ENCODE measurements at regions not wholly inside any gene's neighbourhood (a gene's known extent, or its start where the extent isn't known, plus 50 kb on each side); places are given as distances from the start of the nearest gene placed in this dataset.
A peak's percentile ranks its signal among the peaks of the same experiment; 100 is the strongest.
"Not testable (repeated sequence)": the region's sequence is repeated elsewhere in the genome, so short reads cannot be mapped to it uniquely, and the experiment has no call there.

GRCh38 chr20:17872959-17873358 lies 95.6 kb downstream of the SNX5 start:
- no peak for DNase-seq

GRCh38 chr20:17872434-17872833 lies 96.2 kb downstream of the SNX5 start:
- DNase-seq, result no peak

DNA sequence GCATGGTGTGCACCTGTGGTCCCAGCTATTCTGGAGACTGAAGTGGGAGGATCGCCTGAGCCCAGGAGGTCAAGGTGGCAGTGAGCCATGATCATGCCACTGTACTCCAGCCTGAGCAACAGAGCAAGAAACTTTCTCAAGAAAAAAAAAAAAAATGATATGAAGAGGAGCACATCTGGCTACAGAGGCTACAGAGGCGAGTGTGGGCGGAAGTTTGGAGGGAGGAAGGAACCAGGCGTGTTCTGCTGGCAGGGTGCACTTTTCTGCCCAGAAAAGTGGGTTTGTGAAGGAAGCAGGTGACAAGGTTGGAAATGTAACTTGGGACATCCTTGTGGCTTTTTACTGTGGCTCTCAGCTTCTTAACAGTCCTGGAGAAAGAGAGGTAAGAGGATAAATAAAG lies 96.7 kb downstream of the SNX5 start:
- DNase-seq, result no peak

- DNase-seq, result no peak
Observed at GRCh38 chr20:17871181-17871580, 97.4 kb downstream of the SNX5 start.

GRCh38 chr20:17870086-17870740 lies 98.4 kb downstream of the SNX5 start:
- no peak for DNase-seq

DNA sequence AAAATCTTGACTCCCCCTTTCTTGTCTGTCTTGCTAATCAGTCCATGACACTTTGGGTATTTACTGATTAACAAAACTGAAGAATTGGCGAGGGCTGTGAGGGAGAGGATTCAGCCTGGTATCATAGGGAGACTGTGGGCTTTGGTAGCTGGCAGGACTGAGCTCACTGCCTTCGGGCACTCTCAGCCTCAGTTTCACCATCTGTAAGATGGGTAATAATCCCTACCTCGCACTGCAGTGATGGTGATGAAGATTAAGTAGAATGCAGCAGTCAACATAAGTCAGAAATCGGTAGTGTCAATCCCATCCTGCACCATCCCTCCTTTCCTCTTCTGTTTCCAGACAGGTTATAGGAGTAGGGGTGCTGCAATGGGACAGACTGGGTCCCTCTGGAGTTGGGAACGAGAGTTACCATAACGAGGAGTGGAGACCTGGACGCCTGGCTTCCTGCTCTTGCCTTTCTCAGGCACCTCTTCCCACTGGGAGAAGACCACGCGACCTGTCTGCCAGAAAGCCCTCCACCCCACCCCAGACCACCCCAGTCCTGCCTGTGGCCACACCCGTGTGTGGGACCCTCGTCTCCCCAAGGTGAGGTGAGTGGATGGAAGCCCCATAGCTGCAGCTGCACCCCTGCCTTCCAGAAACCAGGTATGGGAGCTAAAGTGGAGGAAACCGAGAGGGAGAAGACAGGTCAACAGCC lies 99.1 kb downstream of the SNX5 start:
- DNase-seq, result no peak

DNA sequence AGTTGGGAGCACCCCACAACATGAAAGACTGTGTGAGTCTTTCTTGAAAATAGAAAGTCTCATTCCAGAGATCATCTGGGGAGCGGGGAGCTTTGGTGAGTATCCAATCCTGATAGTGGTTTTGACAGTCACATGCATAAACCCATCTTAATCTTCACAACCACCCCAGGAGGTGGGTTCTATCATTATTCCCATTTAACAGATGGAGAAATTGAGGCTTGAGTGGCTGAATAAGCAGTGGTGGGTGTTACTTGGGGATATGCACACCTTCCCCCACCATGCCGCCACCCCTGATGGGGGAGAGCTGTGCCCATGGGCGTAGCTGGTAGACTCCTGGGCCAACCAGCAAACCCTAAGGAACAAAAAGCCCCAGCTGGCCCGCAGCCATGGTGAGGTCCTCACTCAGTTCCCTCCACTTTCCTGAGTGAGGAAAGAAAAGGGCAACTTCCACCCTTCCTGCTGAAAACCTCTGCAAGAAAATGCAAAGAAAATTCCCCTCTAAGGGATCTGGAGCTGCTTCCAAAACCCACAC lies 99.8 kb downstream of the SNX5 start:
- no peak for DNase-seq

DNA sequence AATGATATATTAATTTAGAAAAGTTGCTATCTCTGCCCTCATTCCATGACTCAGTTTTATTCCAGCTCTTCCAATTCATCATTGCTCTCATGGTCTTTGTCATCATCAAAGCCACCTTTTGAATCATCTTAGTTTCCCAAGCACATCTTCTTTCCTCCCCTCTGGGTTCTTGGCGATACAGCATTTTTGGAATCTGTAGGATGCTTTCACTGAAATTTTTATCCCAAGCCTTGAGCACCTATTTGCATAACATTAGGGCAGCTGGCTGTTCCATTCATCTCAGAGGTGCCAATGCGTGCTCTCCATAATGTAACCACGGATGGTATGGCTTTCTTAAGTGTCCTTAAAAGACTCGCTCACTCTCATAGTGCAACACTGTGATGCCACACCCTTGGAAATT lies 100.4 kb downstream of the SNX5 start:
- DNase-seq, result no peak

DNA sequence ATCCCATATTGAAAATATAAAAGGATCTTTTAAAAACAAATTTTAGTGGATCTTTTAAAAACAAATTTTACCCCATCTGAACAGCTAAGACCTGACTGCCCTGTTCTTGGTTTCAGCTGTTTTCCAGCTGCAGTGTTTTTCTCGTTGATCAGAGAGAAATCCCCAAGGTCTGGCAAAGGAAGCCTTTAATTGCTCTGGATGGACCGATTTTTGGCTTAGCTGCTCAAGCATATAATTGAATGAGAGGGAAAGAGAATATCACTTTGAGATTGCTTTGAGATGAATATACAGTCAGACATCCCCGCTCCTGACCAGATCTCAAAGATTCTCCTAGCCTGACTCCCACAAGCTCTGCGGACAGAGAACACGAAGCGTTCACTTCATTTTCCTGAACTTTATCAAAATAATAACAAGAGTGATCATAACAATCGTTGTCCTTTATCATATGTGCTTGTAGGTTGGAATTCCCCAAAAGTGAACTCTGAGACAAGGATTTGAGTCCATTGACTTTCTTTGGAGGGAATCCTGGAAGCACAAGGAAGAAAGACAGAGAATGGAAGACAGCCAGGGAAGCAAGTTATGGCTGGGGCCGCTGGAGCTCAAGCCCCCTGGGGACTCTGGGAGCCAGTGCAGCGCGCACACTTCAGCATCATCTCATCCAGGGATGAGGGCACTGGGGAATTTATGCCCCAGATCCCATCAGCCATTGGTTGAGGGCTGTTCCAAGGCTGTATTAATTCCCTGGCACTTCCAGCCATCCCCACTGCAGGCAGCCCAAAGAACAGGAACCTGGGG lies 101.3 kb downstream of the SNX5 start:
- DNase-seq, result no peak

- no peak for DNase-seq
Observed at GRCh38 chr20:17866234-17867001, 102.2 kb downstream of the SNX5 start.

DNA sequence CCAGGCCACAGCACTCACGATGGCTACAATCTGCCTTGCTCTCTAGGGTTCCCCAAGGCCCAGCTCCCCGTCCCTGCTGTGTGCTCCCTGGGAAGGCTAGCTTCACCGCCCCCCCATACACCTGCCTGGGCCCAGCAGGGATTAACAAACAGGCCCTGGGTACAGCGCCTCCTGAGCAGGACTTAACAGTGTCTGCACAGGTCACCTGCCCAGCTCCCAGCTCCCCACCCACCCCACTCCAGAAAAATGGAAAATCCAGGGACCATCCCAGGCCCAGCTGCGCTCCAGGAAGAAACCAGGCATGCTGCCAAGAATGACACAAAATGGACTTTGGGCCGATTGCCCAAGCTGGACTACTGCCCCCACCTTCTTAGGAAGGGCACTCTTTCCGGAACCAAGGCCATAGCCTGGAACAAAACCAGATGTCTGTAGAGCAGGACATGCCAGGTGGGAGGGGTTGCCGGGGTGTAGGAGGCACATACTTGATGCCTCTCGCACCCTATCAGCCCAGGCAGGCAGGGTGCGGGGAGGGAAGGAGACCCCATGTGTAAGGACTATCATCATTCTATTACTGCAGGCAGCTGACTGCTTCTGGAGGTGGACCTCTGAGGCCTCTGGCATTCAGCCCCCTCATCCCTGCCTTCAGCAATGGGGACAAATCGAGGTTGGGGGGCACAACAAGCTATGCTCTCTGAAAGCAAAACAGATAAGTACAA lies 104.9 kb downstream of the SNX5 start:
- DNase-seq, result no peak

DNA sequence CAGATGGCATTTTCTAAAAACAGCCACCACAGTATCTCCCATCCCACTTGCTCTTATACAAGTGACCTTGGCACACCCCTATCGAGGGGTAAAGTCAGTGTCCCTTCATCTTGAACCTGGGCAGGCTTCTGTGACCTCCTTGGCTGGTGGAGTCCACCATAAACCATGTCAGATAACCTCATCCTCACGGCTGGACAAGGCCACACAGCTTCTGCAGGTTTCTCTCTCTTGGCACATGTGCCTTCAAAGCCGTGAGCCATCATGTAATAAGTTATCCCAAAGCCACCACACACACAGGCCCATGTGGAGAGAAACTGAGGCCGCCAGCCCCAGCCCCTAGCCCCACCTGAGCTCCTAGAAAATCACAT lies 105.4 kb downstream of the SNX5 start:
- DNase-seq, result no peak

- no peak for DNase-seq
Observed at GRCh38 chr20:17862171-17862570, 106.4 kb downstream of the SNX5 start.

DNA sequence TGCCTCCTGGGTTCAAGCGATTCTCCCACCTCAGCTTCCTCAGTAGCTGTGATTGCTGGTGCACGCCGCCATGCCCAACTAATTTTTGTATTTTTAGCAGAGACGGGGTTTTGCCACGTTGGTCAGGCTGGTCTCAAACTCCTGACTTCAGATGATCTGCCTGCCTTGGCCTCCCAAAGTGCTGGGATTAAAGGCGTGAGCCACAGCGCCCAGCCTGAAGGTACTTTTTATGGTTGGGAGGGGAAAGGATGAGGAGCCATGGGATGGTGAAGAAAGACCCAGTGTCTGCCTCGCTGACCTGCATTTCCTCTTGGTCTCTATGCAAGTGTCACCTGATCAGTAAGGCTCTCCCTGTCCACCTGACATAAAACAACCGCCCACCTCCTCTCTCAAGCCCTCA lies 107.0 kb downstream of the SNX5 start:
- not testable (repeated sequence) for DNase-seq

DNA sequence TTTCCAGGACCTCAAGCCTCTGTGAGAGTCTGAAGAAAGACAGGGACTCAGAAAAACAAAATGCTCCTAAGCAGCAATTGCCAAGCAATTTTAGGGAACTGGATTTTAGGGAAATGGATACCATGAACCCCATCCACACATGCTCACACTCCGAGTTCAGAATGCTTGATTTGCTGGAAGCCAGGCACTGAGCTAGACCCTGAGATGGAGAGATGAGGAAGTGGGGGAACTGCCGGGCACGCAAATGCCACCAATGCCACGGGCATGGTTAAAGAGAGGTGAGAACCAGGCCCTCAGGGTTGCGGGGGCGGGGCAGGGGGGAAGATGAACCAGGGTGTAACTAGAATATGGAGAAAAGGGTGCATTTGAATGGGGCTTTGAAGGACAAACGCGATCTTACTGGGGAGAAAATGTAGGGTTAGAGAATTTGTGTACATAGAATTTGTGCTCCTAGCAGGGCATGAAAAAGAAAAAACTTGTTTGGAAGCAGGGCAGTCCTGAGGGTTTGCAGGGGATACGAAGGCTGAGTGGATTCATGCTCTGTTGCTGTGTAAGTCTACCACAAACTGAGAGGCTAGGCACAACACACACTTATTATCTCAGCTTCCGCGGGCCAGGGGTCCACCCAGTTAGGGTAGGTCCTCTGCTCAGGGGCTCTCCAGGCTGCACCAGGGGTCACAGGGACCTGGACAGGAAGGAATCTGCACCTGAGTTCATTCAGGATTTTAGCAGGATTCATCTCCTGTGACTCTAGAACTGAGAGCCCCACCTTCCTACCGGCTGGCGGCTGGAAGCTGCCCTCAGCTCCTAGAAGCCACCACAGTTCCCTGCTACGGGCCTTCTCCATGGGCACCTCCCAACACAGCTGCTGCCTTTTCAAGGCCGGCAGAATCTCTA lies 108.0 kb downstream of the SNX5 start:
- DNase-seq, result no peak

- peak; percentile 21 for DNase-seq
Observed at GRCh38 chr20:17859616-17860232, 108.9 kb downstream of the SNX5 start.

DNA sequence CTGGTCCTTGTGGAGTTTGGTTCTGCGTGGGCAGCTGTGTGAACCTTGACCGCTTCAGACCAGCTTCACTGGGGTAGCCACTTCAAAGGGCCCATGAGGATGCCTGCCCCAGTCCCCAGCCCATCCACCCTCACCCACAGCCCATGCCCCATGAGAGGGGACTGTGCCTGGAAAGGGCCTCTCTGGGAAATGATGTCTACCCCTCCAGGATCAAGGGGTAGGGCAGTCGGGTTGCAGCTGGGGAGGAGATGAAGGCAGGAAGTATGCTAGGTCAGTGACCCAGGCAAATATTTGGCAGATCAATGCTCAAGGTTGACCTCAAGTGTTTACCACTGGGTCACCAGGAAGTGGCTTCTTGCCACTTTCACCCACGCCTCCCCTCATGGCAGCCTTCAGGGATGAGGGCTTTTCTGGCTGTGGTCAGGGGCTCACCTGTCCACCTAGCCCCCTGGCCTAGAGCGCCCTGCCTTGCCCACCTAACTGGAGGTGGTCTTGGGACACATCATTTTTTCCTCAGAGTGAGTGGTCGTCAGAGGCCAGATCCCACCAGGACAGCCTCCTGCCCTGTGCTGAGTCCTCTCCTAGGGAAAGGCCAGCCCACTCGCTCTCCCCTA lies 109.5 kb downstream of the SNX5 start:
- DNase-seq, result no peak

GRCh38 chr20:17858450-17859001 lies 110.1 kb downstream of the SNX5 start:
- no peak for DNase-seq

GRCh38 chr20:17857639-17858449 lies 110.8 kb downstream of the SNX5 start:
- no peak for DNase-seq

Data from SHP77 treated with DMSO at 0.1 percent for 48 hours (cell line).